Activated CD8-positive, alpha-beta memory T cell treated with anti-CD3 and anti-CD28 coated beads for 36 hours (primary cell): ENCODE measurements at regions not wholly inside any gene's neighbourhood (a gene's known extent, or its start where the extent isn't known, plus 50 kb on each side); places are given as distances from the start of the nearest gene placed in this dataset.
"Not testable (repeated sequence)": the region's sequence is repeated elsewhere in the genome, so short reads cannot be mapped to it uniquely, and the experiment has no call there.

Source experiments
- CTCF ChIA-PET: fragments of 350-600 bp; sonication (Branson Sonifier 250); formaldehyde crosslinking; loops from one replicate; lab custom pipeline; 2021; ENCODE audit warnings: antibody characterized with exemption; lab: Charles Lee
- POLR2A ChIA-PET: fragments of 350-600 bp; sonication (Branson Sonifier 250); formaldehyde crosslinking; loops from one replicate; lab custom pipeline; 2021; ENCODE audit warnings: antibody characterized with exemption; lab: Charles Lee

DNA sequence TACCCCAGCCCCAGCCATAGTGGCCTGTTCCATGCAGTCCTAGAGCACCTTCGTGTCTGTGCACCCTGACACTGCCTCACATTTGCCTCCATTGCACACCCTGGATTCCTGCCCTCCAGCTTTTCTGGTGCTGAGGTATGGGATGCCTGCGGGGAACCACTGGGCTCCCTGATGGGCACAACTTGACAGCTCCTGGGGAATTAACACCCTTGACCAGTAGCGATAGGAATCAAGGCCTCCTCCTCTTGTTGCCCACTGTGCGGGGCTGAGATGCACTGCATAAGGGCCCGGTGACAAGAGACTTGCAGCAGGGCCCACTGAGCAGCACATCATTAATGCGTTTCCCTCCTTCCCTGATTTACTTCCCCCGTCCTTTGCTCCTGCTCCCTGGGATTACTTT lies 235.6 kb upstream of the MOCS1 start:
- ChIA-PET CTCF (no interaction called here), POLR2A (no interaction called here)

DNA sequence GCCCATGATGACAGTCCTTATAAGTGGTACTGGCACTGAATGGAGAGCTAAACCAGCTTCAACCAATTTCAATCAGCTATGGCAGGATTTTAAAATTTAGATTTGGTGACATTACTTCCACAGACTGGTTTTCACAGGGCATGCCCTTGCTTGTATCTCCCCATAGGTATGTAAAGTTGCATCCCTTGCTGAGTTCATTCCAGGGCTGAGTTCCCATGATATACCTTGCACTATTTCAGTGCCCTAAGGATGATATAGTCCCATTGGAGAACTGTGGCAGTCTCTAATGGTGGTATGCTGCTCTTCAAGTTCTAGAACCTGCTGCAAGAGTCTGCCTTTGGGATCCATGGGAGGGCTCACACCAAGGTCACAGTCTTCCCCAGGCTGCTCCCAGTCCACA lies 232.7 kb upstream of the MOCS1 start:
- POLR2A ChIA-PET: no interaction called here
- CTCF ChIA-PET: no interaction called here

DNA sequence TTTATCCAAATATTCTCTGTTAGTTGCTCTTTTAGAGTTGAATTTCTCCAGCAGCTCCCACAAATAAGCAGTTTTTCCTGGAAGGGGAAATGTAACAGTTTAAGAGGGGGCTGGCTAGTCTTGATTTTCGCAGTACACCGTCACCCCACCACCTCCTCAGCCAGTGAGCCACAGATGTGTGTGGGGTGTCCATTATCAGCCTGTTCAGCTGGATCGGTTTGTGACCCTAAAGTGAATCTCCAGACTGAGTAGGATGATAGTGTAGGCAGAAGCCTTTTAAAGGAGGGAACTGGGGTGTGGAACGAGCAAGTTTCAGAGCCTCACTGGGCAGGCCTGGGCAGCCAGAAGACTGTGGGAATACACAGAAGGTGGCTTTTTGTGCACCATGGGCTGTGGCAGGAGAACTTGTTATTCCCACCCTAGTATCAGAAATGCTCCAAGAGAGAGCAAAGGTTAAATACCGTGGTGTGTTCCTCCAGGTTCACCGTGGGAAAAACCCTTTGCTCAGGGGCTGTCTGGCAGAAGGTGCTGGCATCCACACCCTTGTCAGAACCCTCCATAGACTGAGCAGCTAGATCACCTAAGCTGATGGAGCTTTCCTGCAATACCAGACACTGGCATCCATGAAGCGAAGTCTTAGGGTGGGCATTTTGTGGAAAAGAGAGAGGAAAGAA lies 230.9 kb upstream of the MOCS1 start:
- POLR2A ChIA-PET: no interaction called here
- CTCF ChIA-PET: no interaction called here

DNA sequence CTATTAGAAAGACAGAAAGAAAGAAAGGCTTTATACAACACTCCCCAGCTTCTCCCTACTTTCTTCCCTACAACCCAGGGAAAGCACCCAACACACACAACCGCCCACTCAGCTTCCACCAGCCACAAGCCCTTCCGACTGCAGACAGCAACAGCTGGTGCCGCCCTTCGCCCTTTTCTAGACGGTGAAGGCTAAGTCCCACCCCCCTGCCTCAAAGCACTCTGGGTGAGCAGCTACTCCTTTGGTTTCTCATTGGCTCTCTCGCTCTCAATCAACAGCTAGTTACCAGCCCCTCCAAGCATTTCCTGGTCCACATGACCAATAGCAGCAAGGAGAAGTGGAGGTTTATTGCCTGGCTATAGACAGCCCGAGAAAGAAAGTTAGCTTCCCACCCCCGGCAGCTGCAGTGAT lies 230.1 kb upstream of the MOCS1 start:
- CTCF ChIA-PET: no interaction called here

DNA sequence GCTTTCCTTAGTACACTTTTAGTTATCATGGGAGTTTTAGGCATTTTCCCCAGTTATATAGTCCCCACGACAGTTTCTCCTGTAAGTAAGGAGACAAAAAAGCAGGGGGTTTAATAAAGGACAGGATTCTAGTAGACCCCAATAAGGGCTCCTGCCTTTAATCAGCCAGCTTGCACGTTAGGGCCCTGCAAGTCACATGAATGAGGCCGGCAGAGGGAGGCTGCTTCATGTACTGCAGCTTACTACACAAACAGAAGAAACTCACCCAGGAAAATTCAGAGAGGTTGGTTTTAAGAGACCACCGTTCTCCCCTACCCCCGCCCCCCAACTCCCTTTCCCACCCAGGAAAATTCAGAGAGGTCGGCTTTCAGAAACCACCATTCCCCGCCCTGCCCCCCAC lies 229.7 kb upstream of the MOCS1 start:
- POLR2A ChIA-PET: no interaction called here
- CTCF ChIA-PET: no interaction called here

More for the DNA sequence above, 230.1 kb upstream of the MOCS1 start:
- POLR2A ChIA-PET: no interaction called here

DNA sequence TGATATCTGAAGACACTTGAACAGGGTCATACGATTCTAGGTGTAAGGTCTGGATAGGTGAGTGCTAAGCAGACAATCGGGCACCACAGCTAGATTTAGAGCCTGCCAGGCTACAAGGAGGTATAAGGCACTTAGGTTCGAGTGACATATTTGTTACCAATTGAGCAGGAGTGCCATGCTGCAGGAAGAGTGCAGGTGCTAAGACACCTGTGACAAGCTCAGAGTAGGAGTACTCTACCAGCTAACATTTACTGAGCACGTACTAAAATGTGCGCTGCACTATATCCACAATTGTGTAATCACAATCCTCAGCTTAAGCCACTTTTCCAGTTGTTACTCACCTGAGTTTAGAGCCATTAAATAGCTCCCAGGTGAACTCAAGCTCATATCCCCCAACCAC lies 227.8 kb upstream of the MOCS1 start:
- CTCF ChIA-PET: no interaction called here

DNA sequence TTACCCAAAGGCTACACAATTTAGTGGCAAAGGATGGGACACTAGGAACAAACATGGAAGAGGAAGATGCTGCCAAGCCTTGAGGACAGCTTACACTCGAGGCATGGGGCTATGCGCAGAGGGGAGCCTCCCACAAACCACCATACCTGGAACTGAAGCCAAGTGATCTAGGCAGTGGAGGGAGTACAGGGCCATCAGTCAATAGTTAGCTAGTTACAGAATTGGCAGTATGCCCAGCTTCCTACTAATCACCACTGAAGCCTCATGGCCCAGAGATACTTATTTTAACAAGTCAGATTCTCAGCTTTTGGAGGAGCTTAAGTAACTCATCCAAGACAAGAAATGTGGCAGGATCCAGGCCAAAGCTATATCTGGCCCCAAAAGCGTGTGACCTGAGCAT lies 226.6 kb upstream of the MOCS1 start:
- ChIA-PET CTCF (interaction anchor here (0.6 kb wide), 1 partner anchor 683 kb away, joined by 3 read pairs; no protein-coding TSS in a partner anchor), POLR2A (no interaction called here)

More for the DNA sequence above, 227.8 kb upstream of the MOCS1 start:
- POLR2A ChIA-PET: no interaction called here

DNA sequence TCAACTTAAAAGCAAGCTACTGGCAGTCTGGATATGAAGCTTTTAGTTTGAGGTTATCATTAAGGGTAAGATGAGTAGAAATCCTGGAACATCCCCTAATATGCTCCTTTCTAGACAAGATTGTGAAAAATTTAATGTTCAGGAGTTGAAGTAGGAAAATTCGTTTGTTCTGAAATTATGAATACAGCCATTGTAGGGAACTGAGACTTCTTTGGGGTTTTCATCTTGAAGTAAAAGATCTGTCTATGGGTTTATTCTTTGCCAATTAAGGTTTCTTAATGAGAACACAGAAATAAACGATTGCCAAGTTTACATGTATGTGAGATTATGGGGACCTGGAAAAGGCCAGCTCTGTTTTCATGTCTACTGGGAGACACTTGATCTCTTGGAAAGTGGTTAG lies 225.6 kb upstream of the MOCS1 start:
- POLR2A ChIA-PET: no interaction called here
- CTCF ChIA-PET: no interaction called here

DNA sequence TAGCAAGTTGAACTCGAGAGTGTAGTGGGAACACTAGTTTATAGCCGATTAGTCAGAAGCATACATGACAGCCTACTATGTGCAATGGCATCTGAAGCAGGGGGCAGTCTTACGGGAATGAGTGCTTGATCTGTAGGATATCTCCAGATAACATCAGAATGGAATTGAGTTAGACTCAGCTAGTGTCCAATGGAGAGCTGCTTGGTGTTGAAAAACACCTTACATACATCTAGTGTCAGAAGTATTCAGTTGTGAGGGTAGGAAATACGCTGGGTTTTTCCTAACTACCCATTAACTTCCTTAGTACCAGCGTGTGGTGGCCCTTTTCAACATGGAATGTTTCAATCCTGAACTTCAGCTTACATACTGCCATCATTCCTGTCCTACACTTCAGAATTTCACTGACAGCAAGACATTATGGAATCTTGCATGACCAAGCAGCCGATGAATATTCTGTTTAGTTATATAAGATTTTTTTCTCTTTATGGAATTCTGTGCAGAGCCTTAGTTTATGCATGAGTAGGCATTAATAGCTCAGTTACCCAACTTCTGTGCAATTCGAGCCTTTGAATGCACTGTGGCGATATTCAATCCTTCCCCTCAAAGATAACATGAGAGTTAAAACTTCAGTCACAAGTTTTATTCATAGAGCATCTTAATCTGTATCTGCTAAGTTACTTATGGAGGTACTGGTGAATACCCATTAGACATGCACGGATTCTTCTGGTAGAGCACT lies 218.6 kb upstream of the MOCS1 start:
- POLR2A ChIA-PET: no interaction called here
- CTCF ChIA-PET: interaction anchor here (0.6 kb wide), 1 partner anchor 1199 kb away, joined by 4 read pairs; no protein-coding TSS in a partner anchor

DNA sequence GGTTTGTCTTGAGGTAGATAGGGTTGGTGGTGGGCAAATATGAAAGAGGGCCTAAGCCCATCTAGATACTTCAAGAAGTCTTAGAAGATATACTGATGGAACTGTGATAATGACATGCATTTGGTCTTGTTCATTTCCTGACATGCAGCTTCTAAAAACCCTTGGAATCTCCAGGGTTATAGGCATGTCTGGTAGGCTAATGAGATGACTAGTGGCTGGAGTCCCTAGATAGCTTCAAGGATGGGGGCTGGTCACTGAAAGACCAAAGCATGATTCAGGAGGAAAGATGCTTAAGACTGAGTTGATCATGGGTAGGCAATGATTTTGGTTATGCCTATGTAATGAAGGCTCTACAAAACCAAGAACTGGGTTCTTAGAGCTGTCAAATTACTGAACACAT lies 217.9 kb upstream of the MOCS1 start:
- ChIA-PET POLR2A (no interaction called here), CTCF (no interaction called here)

DNA sequence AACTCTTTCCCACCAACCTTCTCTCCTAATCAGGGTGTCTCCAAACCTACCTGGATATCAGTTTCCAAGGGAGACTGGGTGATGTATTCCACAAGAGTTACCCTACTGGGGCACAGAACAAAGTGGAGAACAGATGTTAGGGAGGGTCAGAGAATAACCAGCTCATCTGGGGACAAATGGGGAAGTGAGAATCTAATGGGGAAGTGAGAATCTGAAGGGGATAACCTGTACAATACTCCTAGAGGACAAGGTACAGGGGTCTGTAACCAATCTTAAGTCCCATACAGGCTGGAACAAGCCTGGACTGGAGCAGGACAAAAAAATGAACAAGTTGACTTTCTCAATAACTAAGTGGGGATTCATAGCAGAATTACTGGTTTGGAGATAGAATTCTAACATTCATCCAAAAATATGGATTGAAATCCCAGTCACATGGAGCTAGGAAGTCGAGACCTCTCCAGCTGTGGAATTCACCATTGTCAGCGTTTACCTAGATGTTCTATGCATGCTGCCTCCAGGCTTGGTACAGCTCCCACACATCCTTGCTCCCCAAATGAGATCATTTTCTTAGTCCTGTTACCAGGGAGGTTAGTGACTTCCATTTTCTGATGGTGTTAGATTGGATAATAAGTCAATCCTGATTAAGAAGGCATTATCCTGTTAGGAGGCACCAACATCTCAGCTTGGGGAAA lies 214.8 kb upstream of the MOCS1 start:
- ChIA-PET POLR2A (no interaction called here), CTCF (no interaction called here)

DNA sequence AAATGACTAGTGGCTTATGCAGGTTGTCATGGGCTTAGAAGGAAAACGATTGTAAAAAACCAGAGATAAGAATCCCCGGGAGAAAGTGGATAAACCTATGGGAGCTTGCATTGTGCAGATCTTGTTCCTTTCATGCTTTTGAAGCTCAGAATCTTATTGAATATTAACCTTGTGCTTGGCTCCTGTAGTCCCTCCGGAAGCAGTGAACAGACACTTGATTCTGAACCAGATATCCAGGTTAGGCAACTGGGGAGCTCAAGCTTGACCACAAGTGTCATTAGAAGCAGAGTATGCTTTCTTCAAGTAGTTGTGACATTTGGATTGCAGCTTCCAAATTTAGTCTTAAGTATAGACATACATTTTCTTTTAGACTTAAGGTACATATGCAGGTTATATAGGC lies 212.6 kb upstream of the MOCS1 start:
- ChIA-PET POLR2A (no interaction called here), CTCF (no interaction called here)

DNA sequence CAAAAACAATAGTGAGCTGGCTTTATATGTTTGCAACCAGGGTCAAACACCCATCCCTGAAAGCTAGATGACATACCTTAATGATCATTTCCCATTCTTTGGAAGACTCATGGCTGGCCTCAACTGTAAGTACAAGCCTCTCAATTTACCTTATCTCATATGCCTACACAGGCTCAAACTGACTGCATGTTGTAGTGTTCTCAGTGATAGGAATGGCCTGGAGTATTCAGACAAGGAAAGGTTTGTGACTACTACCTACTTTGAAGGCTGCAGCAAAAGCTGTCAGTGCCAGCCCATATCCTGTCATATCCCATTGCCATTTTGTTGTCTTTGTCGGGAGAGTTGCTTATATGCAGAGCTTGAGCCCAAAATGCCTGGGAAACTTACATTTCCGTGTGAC lies 205.2 kb upstream of the MOCS1 start:
- POLR2A ChIA-PET: no interaction called here

DNA sequence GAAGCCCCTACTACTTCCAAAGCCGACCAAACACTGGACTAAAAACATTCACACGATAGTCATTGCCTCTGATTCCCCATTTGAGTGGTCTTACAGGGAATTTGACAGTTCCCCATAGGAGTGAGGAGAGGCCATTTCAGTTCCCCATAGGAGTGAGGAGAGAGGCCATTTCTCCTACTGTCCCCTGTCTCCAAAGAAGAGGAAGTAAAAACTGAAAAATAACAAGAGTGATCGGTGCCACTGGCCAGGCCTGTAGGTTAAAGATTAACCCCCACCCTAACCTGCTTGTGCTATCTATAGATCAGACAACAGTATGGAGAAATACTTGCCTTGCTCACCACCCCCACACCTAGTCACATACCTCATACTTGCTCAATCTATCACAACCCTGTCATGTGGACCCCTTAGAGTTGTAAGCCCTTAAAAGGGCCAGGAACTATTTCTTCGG lies 204.0 kb upstream of the MOCS1 start:
- CTCF ChIA-PET: no interaction called here
- POLR2A ChIA-PET: no interaction called here

More for the DNA sequence above, 205.2 kb upstream of the MOCS1 start:
- CTCF ChIA-PET: no interaction called here

DNA sequence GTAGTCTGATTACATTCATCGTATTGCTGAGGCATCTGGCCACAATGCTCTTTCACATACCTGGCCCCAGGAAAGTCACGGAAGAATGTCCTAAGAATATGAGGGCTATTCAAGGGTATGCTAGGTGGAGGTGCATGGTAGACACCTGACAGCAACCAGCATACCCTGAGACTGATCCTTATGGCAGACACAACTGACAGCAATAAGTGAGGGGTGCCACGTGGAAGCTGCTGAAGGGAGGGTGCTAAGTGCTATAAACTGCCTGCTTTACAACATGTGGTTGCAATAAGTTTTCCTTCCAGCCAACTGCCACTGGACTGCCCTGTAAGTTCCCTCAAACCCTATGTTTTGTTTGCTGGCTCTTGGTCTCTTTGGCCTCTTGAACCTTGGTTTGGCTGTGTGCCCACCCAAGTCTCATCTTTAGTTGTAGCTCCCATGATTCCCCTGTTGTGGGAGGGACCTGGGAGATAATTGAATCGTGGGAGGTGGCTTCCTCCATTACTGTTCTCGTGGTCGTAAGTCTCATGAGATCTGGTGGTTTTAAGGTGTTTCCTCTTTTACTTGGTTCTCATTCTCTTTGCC lies 201.3 kb upstream of the MOCS1 start:
- CTCF ChIA-PET: no interaction called here

DNA sequence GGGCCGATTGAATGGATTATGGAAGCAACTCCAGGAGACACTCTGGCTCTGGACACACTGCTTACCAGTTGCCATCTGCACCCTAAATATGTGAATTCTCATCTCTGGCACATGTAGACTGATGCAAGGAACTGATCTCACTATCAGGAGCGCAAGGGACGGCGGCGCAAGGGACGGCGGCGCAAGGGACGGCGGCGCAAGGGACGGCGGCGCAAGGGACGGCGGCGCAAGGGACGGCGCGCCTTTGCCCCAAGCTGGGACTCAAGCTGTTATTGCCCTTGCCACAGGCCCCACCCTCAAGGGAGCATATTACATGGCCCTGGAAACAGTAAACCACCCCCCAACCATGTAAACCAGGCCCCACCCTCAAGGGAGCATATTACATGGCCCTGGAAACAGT lies 199.7 kb upstream of the MOCS1 start:
- CTCF ChIA-PET, POLR2A ChIA-PET: not testable (repeated sequence)

More for the DNA sequence above, 201.3 kb upstream of the MOCS1 start:
- POLR2A ChIA-PET: no interaction called here

DNA sequence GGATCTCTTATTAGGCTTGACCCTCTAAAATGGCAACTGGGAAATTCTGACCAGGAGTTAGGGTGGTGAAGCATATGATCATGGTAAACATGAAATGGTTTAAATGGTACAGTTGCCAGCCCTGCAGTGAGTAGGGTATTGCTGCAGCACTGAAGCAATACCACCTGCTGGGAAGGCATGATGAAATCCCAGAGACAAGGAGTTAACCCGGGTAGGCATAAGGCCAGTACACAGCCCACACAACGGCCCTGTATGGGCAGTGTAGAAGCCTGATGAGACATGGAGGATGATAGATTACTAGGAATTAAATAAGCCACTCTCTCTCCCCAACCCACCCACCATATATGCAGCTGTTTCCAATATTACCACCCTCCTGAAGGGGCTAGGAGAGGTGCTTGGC lies 197.4 kb upstream of the MOCS1 start:
- POLR2A ChIA-PET: no interaction called here
- CTCF ChIA-PET: no interaction called here

DNA sequence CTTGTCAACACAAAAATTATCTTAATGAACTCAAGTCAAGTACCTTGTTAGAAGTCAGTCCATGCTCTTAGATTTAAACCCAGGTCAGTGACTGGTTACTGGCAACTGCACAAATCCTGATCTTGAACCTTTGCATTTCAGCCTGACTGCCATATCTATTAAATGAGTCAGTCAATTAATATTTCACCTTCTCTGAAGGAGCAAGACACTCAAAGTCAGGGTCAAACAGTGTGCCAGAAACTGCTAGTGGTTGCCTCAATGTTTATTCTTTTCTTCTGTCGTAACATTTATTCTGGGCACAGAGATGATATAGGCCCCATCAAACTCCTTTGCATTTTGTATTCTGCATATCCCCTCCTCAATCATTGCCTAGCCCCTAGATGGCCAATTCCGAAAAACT lies 193.9 kb upstream of the MOCS1 start:
- CTCF ChIA-PET: no interaction called here
- POLR2A ChIA-PET: no interaction called here

DNA sequence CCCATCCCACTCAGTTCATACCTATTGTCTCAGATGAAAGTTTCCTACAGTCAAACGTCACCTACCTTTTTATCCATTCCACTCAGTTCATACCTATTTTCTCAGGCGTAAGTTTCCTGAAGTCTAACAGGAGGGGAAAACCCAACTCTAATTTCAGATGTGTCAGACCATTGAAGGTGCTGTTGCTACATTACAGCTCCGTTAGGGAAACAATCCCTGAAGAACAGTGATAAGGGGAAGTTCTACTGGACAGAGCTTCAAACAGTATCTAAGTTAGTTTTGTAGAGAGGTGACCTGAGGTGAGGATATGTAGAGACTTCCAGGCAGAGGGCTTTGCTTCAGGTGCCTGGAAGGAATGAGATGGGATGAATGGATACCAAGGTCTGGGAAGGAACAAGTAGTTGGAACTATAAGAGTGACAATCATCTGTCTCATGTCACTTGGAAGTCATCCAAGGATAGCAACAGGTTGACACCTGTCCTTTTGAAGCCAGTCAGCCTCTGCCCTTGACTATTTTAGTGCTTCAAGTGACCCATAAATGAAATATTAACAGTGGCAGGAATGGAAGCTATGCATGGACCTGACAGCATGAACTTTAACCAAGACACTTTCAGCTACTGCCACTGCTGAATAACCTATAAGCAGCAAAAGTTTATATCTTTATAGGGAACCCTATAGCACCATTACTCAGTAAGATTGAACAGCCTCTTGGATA lies 191.6 kb upstream of the MOCS1 start:
- ChIA-PET CTCF (interaction anchor here (0.5 kb wide), 1 partner anchor 250 kb away, joined by 3 read pairs; no protein-coding TSS in a partner anchor), POLR2A (no interaction called here)

DNA sequence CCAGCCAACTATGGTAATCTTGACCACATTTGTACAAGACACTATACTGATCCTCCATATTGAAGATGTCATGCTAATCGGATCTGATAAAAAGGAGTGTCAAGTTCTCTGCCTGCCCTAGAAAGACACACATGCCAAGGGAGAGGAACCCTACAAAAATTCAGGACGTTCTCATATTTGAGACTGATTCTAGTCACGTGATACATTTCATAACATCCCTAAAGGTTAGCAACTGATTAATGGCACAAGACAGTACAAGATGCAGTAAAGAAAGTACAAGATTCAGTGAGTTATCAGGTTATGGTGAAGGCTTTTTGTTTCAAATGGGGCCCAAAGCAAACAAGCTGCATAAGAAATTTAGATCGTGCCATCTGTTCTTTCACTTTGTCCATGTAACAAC lies 190.7 kb upstream of the MOCS1 start:
- POLR2A ChIA-PET: no interaction called here
- CTCF ChIA-PET: no interaction called here
